Uterus (tissue), 2 donors: ENCODE measurements at regions not wholly inside any gene's neighbourhood (a gene's known extent, or its start where the extent isn't known, plus 50 kb on each side); places are given as distances from the start of the nearest gene placed in this dataset.

ENCODE experiments used
- POLR2A ChIP-seq, 2 donors: fragments of 450-650 bp; IDR thresholded peaks; one replicate each; pipeline ENCODE4 v1.6.1; 2016; ENCODE audit warnings: antibody characterized with exemption in 2 of 2, mild to moderate bottlenecking in 1 of 2, moderate library complexity in 1 of 2
- TF ChIP-seq, protein P1 (sequence below), 4 experiments: fragments of 200-600 bp in 2 of 4; fragments of 450-650 bp in 2 of 4; sonication (generic) in 2 of 4; IDR thresholded peaks; one replicate each; pipeline ENCODE4 v1.5.1; 2016 to 2019; ENCODE audit warnings: antibody characterized with exemption in 4 of 4, mild to moderate bottlenecking in 2 of 4, moderate library complexity in 1 of 4

DNA sequence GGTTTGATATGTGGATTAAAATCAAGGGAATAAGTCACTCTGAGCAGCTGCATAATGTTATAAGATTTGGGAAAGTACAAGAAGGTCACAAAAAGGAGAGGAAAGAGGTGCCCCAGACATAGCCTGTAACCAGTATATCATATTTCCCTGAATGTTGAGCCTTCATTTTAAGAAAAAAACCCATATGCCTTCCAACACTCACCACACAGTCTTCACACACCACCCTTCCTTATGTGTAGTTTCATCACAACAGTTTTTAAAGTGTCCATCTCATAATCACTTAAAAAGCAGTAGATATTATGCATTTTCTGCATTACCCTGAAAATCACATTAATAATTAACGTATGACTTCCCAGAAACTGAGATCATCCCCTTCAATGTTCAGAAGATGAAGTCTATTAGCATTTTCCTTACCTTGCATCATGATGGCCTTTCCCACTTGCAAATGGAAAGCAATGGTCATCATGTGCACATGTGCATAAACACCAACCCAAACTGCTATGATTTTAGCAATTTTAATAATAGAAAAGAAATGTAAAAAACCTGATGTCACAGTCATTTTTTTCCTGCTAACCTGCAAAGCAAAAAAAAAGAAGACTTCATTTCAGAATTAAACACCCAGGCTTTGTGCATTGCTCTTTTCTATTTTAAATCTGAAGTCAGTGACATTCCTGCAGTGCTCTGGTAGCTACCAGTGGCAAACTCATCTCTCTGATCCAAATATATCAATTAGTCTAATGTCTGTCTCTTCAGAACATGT lies 465.0 kb downstream of the SUCLG1 start:
- TF ChIP-seq, protein P1, sequence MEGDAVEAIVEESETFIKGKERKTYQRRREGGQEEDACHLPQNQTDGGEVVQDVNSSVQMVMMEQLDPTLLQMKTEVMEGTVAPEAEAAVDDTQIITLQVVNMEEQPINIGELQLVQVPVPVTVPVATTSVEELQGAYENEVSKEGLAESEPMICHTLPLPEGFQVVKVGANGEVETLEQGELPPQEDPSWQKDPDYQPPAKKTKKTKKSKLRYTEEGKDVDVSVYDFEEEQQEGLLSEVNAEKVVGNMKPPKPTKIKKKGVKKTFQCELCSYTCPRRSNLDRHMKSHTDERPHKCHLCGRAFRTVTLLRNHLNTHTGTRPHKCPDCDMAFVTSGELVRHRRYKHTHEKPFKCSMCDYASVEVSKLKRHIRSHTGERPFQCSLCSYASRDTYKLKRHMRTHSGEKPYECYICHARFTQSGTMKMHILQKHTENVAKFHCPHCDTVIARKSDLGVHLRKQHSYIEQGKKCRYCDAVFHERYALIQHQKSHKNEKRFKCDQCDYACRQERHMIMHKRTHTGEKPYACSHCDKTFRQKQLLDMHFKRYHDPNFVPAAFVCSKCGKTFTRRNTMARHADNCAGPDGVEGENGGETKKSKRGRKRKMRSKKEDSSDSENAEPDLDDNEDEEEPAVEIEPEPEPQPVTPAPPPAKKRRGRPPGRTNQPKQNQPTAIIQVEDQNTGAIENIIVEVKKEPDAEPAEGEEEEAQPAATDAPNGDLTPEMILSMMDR (IDR thresholded peaks at IDR 0.05): no peak
- no peak for TF ChIP-seq POLR2A (IDR thresholded peaks at IDR 0.05)
